Mammary epithelial cell (primary cell): ENCODE measurements at regions not wholly inside any gene's neighbourhood (a gene's known extent, or its start where the extent isn't known, plus 50 kb on each side); places are given as distances from the start of the nearest gene placed in this dataset.

Experiments
- CTCF ChIP-seq, 2 donors: IDR thresholded peaks in 1 of 2; conservative IDR thresholded peaks in 1 of 2; 2 replicates each; pipeline ENCODE4 v1.5.1; 2011 to 2012; ENCODE audit warnings: inconsistent platforms in 2 of 2, low read length in 2 of 2, mild to moderate bottlenecking in 2 of 2, control low read depth in 1 of 2, low read depth in 1 of 2; ENCODE audit not compliant: insufficient read depth in 1 of 2; ENCODE audit errors: extremely low read depth in 1 of 2
- EZH2 ChIP-seq: IDR thresholded peaks from 2 replicates; pipeline ENCODE4 v1.6.1; 2012; ENCODE audit warnings: low read length, inconsistent platforms, borderline replicate concordance

GRCh38 chr17:77869665-77870132 lies 88.8 kb upstream of the TNRC6C start:
- no peak for TF ChIP-seq CTCF (conservative IDR thresholded peaks at IDR 0.05 in 1 of 2, IDR thresholded peaks at IDR 0.05 in 1 of 2; ENCODE audit: extremely low read depth in 1 of 2, insufficient read depth in 1 of 2, low read depth in 1 of 2, low read length in 2 of 2)
- TF ChIP-seq EZH2, result no peak
